Immature natural killer cell (primary cell): ENCODE measurements at regions not wholly inside any gene's neighbourhood (a gene's known extent, or its start where the extent isn't known, plus 50 kb on each side); places are given as distances from the start of the nearest gene placed in this dataset.
"Not testable (repeated sequence)": the region's sequence is repeated elsewhere in the genome, so short reads cannot be mapped to it uniquely, and the experiment has no call there.

ENCODE experiments used
- DNase-seq, 3 donors: peaks; one replicate each; pipeline ENCODE4 v3.0.0; 2022; ENCODE audit warnings: mixed read lengths in 1 of 3
- H3K27ac Mint-ChIP-seq, 6 donors: one replicate each; pipeline ENCODE4 v1.8.0; 2020; ENCODE audit warnings: mixed read lengths in 6 of 6, mild to moderate bottlenecking in 5 of 6, inconsistent platforms in 4 of 6, moderate library complexity in 3 of 6
- H3K27me3 Mint-ChIP-seq, 3 donors: one replicate each; pipeline ENCODE4 v1.8.0; 2020 to 2021; ENCODE audit warnings: low read depth in 3 of 3, mild to moderate bottlenecking in 3 of 3, mixed read lengths in 3 of 3, moderate library complexity in 3 of 3, inconsistent platforms in 1 of 3
- H3K36me3 Mint-ChIP-seq, 3 donors: one replicate each; pipeline ENCODE4 v1.8.0; 2020; ENCODE audit warnings: mixed read lengths in 3 of 3, inconsistent platforms in 2 of 3, mild to moderate bottlenecking in 2 of 3
- H3K4me1 Mint-ChIP-seq, 2 donors: one replicate each; pipeline ENCODE4 v1.8.0; 2020; ENCODE audit warnings: inconsistent platforms in 2 of 2, mild to moderate bottlenecking in 2 of 2, mixed read lengths in 2 of 2, moderate library complexity in 1 of 2
- H3K4me3 Mint-ChIP-seq, 5 donors: one replicate each; pipeline ENCODE4 v1.8.0; 2020; ENCODE audit warnings: mild to moderate bottlenecking in 5 of 5, mixed read lengths in 5 of 5, inconsistent platforms in 3 of 5, moderate library complexity in 3 of 5
- H3K9me3 Mint-ChIP-seq, 6 donors: one replicate each; pipeline ENCODE4 v1.8.0; 2020; ENCODE audit warnings: mild to moderate bottlenecking in 6 of 6, mixed read lengths in 6 of 6, inconsistent platforms in 4 of 6, moderate library complexity in 3 of 6

DNA sequence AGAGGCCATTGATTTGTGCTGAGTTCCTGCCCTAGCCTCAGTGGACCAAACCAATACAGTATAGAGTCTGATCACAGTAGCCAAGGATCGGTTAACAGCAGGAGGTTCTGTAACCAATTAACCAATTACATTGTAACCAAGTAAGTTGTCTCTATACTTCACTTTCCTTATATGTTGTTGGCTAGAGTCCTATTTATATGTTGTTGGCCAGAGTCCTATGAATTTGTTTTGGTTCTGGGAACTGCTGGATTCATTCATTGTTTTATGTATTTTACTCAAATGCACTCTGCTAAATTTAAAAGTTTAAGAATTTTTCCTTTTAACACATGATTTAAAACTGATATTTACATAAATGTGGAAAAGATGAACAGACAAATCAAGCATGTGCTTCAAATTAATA, 597.4 kb upstream of the HS3ST5 start:
- Mint-ChIP-seq H3K4me1 (no peaks in the 10 kb centered on the region), H3K27ac (no peak overlapping the region), H3K9me3 (peaks cover 4 to 51% (median 29%) of the 10 kb centered on the region in 6 donors), H3K27me3 (no peaks in the 10 kb centered on the region), H3K4me3 (no peak overlapping the region), H3K36me3 (no peaks in the 10 kb centered on the region)
- DNase-seq = no peak

DNA sequence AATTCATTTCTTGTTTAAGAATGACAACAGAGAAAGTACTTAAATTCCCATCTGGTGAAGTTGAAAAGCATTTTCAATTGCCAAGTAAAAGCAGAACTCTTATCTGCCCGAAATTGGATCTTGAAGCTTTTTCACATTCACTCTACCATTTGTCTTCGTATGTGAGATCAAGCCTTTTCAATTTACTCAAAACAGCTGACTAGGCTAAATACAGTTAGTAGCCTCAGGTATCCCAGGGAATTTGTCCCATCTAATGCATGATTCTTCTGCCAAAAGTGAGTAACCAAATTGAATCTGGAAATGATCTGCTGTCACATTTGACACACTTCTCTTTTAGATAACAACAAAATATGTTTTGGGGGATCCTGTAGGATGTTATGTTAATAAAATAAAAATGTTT, 596.8 kb upstream of the HS3ST5 start:
- H3K36me3 Mint-ChIP-seq = no peaks in the 10 kb centered on the region

DNA sequence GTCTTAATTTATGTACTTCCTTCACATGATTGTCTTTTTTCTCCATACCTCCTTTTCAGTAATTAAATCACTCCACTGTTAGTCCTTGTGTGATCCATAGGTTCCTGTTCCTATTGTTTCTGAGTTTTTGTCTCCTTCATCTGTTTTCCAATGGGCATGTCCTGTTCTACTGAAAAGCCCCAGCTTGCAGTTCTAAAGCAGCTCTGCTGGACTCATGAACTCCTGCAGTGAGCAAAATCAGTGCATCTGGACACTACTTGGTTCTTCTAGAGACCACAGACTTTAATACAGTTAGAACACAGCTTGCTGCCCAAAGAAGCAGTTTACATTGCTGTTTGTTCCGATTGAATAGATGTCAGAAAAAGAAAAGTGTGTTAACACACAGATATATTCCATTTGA, 593.3 kb upstream of the HS3ST5 start:
- Mint-ChIP-seq H3K4me3 (no peak overlapping the region), H3K4me1 (no peaks in the 10 kb centered on the region), H3K9me3 (peaks cover 3 to 49% (median 34%) of the 10 kb centered on the region in 6 donors), H3K27ac (no peak overlapping the region), H3K27me3 (no peaks in the 10 kb centered on the region), H3K36me3 (peaks cover 0 to 3% (median 0%) of the 10 kb centered on the region in 3 donors)
- no peak for DNase-seq

More for the DNA sequence above, 596.8 kb upstream of the HS3ST5 start:
- peaks cover 1 to 46% (median 27%) of the 10 kb centered on the region in 6 donors for H3K9me3 Mint-ChIP-seq
- H3K27ac Mint-ChIP-seq = no peak overlapping the region
- H3K27me3 Mint-ChIP-seq = no peaks in the 10 kb centered on the region
- H3K4me1 Mint-ChIP-seq = no peaks in the 10 kb centered on the region
- H3K4me3 Mint-ChIP-seq = no peak overlapping the region
- DNase-seq = no peak

DNA sequence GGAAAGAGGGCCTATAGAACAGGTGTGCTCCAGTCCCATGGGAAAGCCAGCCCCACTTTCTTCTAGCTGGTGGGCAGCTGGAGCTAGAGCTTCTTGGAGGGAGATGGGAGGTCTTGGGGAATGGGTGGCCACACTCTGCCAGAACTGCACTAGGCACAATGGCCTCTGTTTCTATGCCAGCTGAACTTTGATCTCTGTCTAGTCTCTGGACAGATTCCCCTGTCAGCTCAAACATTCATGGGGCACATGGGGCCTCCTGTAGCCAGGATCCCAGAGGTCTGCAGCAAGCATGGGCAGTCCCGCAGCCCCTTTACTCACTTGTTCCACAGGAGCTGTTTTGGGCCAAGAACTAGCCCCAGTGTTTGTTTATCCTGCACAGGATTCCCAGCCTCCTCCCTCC, 591.3 kb upstream of the HS3ST5 start:
- peaks cover 8 to 61% (median 37%) of the 10 kb centered on the region in 6 donors for H3K9me3 Mint-ChIP-seq

DNA sequence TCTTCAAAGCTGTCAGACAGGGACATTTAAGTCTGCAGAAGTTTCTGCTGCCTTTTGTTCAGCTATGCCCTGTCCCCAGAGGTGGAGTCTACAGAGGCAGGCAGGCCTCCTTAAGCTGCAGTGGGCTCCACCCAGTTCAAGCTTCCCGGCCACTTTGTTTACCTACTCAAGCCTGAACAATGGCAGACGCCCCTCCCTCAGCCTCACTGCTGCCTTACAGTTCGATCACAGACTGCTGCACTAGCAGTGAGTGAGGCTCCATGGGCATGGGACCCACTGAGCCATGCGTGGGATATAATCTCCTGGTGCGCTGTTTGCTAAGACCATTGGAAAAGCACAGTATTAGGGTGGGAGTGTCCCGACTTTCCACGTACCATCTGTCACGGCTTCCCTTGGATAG, 585.9 kb upstream of the HS3ST5 start:
- not testable (repeated sequence) for H3K27me3 Mint-ChIP-seq, H3K27ac Mint-ChIP-seq, H3K4me3 Mint-ChIP-seq, DNase-seq, H3K36me3 Mint-ChIP-seq, H3K4me1 Mint-ChIP-seq
- H3K9me3 Mint-ChIP-seq = peaks cover 26 to 83% (median 46%) of the 10 kb centered on the region in 6 donors

More for the DNA sequence above, 591.3 kb upstream of the HS3ST5 start:
- DNase-seq = no peak
- Mint-ChIP-seq H3K27me3 (no peaks in the 10 kb centered on the region), H3K27ac (no peak overlapping the region), H3K4me3 (no peak overlapping the region), H3K4me1 (no peaks in the 10 kb centered on the region), H3K36me3 (peaks cover 0 to 3% (median 0%) of the 10 kb centered on the region in 3 donors)

DNA sequence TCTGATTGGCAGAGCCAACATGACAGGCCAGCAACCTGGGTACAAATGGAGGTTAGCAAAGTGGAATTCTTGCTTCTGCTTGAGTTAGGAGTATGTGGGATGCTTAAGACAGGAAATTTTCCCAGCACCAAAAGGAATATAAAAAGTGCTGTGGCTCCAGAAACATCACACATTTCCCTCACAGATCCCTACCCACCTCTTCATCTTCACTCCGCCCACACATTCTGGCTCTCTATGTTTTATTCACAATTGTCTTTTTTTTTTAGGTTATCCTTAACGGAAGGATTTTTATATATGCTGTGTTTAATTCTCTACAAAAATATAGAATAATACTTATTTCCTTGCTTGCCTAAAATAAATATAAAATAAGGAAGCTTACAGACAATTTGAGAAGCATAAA, 563.3 kb upstream of the HS3ST5 start:
- DNase-seq = no peak
- H3K4me1 Mint-ChIP-seq = no peaks in the 10 kb centered on the region
- H3K27me3 Mint-ChIP-seq = peaks cover 0 to 2% (median 0%) of the 10 kb centered on the region in 3 donors
- H3K4me3 Mint-ChIP-seq = no peak overlapping the region
- H3K27ac Mint-ChIP-seq = no peak overlapping the region
- no peaks in the 10 kb centered on the region for H3K36me3 Mint-ChIP-seq
- H3K9me3 Mint-ChIP-seq = peaks cover 10 to 46% (median 29%) of the 10 kb centered on the region in 6 donors

DNA sequence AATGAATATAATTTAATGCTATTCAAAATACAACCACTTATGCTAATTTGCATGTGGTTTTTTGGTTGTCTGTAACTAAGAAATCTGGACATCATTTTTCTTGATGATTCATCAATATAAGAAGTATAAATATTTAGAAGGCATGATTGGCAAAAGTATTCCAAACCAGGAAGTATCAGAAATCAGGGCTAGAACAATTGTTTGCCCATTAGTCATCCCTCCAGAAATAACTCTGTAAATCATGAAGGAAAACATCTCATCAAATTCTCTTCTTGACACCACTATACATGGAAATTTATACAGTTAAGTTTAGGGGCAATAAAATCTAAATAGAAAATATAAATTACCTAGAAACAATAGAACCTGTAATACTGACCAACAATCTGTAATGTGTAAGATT, 554.7 kb upstream of the HS3ST5 start:
- Mint-ChIP-seq H3K4me1 (no peaks in the 10 kb centered on the region), H3K27me3 (no peaks in the 10 kb centered on the region), H3K27ac (no peak overlapping the region)

DNA sequence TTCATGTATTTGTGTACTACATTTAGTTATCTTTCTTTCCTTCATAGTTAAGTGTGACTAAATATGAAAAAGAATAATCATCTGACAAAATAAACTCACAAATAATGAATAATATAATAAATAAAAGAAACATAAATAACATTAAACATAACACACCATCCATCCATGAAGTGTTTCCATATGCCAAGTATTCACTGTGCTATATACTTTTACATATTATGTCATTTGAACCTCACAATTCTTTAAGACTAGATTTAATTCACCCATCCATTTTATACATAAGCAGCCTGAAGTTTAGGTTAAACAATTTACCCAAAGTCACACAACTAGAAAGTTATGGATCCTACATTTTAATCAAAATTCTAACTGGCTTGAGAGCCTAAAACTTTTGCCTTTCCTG, 549.4 kb upstream of the HS3ST5 start:
- no peak for DNase-seq
- peaks cover 4 to 20% (median 9%) of the 10 kb centered on the region in 6 donors for H3K9me3 Mint-ChIP-seq

More for the DNA sequence above, 554.7 kb upstream of the HS3ST5 start:
- H3K4me3 Mint-ChIP-seq = no peak overlapping the region
- H3K36me3 Mint-ChIP-seq = no peaks in the 10 kb centered on the region
- DNase-seq = no peak
- peaks cover 4 to 45% (median 29%) of the 10 kb centered on the region in 6 donors for H3K9me3 Mint-ChIP-seq

DNA sequence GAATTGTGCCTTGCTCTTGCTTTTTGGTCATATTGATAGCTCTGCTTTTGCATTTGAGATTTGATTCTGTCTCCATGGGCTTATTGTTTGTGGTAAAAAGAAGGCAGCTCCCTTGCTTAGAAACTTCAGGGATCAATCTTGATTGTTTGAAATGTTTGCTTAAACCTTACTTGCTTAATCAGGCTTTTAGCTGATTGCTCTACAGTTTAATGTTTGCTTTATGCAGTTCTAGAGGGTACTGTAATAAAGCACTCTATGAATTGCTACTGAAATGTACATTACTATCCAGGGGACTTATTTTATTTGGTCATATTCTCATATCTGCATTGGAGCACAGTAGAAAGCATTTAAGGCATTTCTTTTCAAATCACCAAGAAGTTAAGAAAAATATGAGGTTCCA, 545.4 kb upstream of the HS3ST5 start:
- Mint-ChIP-seq H3K4me1 (no peaks in the 10 kb centered on the region), H3K27ac (no peak overlapping the region), H3K9me3 (peaks cover 5 to 27% (median 10%) of the 10 kb centered on the region in 6 donors), H3K27me3 (no peaks in the 10 kb centered on the region), H3K4me3 (no peak overlapping the region), H3K36me3 (no peaks in the 10 kb centered on the region)
- no peak for DNase-seq

More for the DNA sequence above, 549.4 kb upstream of the HS3ST5 start:
- Mint-ChIP-seq H3K4me1 (no peaks in the 10 kb centered on the region), H3K27ac (no peak overlapping the region), H3K4me3 (no peak overlapping the region), H3K27me3 (no peaks in the 10 kb centered on the region), H3K36me3 (no peaks in the 10 kb centered on the region)

DNA sequence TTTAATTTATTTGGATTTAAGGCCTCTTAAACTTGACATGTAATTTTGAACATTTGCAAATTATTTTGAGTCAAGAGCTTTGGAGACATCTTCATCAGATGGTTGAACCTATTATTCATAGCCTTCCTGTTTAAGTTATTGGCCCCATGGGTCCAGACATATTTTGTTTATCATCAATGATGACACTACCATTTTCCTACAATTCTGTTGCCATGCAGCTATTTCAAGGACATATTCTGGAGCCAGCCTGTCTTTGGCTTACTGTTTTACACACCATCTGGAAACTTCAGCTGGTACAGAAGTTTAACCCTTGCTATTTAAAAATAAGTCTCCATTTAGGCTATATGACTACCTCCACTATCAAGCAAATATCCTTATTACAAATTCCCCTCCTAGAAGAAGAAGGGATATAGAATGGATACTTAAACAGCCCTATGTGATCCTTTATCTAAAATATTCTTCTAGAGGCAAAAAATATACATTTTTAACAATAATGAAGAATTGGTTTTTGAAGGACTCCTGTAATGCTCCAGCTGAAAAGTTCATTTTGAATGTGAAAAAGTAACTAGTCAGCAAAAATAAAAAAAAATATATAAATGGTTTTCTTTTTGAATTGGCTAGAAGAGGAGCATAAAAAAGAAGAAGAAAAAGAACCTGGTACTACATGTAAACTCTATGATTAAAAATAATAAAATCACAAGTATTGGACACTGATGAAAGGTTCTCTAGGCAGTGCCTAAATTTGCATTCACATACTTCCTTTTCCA, 544.0 kb upstream of the HS3ST5 start:
- no peaks in the 10 kb centered on the region for H3K36me3 Mint-ChIP-seq
- peaks cover 0 to 1% (median 0%) of the 10 kb centered on the region in 3 donors for H3K27me3 Mint-ChIP-seq
- no peak for DNase-seq
- H3K9me3 Mint-ChIP-seq = peaks cover 3 to 25% (median 12%) of the 10 kb centered on the region in 6 donors
- H3K4me3 Mint-ChIP-seq = no peak overlapping the region
- no peak overlapping the region for H3K27ac Mint-ChIP-seq
- H3K4me1 Mint-ChIP-seq = no peaks in the 10 kb centered on the region

DNA sequence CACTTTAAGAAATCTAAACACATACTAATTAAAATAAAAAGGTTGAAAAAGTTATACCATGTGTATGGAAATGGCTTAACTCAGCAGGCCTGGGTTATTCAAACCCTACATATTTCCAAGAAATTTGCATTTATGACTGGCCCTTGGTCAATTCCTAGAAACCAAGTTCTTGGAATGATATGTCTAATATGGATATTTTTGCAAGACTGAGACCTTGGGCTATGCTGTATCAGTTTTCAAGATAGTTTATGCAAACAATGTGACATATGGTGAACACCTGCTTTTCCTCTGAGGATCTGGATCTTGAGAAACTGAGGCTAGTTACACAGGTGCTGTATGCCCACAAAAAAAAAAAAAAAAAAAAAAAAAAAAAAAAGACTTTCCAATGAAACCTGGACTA, 536.9 kb upstream of the HS3ST5 start:
- no peaks in the 10 kb centered on the region for H3K36me3 Mint-ChIP-seq
- H3K27me3 Mint-ChIP-seq = peaks cover 0 to 3% (median 1%) of the 10 kb centered on the region in 3 donors
- peaks cover 6 to 39% (median 20%) of the 10 kb centered on the region in 6 donors for H3K9me3 Mint-ChIP-seq
- no peak overlapping the region for H3K27ac Mint-ChIP-seq
- H3K4me3 Mint-ChIP-seq = no peak overlapping the region
- no peaks in the 10 kb centered on the region for H3K4me1 Mint-ChIP-seq
- no peak for DNase-seq

DNA sequence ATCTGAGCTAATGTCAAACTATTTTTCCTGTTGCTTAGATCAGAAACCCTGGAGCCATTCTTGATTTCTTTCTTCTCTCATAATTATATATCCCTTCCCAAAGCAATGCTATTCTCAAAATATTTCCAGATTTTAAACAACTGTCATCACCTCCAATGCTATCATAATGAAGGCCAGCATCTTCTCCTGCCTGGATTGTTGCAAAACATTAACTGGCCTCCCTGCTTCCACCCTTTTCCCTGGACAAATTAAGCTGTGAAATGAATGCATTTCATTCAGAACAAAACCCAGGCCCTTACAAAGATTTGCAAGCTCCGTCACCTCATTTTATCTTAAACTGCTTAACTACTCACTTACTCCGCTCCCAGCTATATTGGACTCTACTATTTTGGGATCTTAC, 535.3 kb upstream of the HS3ST5 start:
- H3K27ac Mint-ChIP-seq = no peak overlapping the region
- H3K4me3 Mint-ChIP-seq = no peak overlapping the region
- H3K4me1 Mint-ChIP-seq = no peaks in the 10 kb centered on the region

DNA sequence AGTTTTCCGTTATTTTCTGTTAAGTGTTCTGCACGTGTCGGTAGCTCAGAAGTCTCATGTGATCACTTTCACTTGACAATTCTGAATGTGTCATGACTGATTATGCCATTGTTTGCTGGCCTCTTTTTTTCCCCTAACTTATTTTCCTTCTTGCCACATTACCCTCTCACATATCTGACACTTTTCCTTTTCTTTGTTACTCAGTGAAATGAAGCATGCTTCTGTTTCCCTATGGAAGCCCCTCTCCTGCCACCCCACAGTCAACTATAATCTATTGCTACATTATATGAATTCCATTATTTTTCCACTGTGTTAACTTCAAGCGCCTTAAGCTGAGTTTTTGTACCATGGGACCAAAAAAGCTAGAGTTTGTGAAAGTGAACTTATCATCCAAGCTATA, 531.6 kb upstream of the HS3ST5 start:
- no peaks in the 10 kb centered on the region for H3K4me1 Mint-ChIP-seq
- H3K4me3 Mint-ChIP-seq = no peak overlapping the region
- H3K9me3 Mint-ChIP-seq = peaks cover 6 to 52% (median 23%) of the 10 kb centered on the region in 6 donors
- H3K36me3 Mint-ChIP-seq = no peaks in the 10 kb centered on the region
- no peak for DNase-seq
- peaks cover 0 to 1% (median 0%) of the 10 kb centered on the region in 3 donors for H3K27me3 Mint-ChIP-seq
- H3K27ac Mint-ChIP-seq = no peak overlapping the region

More for the DNA sequence above, 535.3 kb upstream of the HS3ST5 start:
- Mint-ChIP-seq H3K36me3 (no peaks in the 10 kb centered on the region), H3K27me3 (peaks cover 0 to 3% (median 1%) of the 10 kb centered on the region in 3 donors), H3K9me3 (peaks cover 6 to 43% (median 15%) of the 10 kb centered on the region in 6 donors)
- DNase-seq = no peak

DNA sequence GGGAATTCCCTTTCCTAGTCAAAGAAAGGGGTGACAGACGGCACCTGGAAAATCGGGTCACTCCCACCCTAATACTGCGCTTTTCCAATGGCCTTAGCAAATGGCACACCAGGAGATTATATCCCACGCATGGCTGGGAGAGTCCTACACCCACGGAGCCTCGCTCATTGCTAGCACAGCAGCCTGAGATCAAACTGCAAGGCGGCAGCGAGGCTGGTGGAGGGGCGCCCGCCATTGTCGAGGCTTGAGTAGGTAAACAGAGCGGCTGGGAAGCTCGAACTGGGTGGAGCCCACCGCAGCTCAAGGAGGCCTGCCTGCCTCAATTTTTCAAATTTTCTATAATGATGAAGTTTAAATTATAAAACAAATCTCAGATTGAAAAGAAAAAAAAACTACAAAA, 522.7 kb upstream of the HS3ST5 start:
- not testable (repeated sequence) for H3K27ac Mint-ChIP-seq, H3K4me3 Mint-ChIP-seq, H3K36me3 Mint-ChIP-seq, DNase-seq, H3K27me3 Mint-ChIP-seq, H3K4me1 Mint-ChIP-seq
- H3K9me3 Mint-ChIP-seq = peaks cover 6 to 29% (median 22%) of the 10 kb centered on the region in 6 donors

DNA sequence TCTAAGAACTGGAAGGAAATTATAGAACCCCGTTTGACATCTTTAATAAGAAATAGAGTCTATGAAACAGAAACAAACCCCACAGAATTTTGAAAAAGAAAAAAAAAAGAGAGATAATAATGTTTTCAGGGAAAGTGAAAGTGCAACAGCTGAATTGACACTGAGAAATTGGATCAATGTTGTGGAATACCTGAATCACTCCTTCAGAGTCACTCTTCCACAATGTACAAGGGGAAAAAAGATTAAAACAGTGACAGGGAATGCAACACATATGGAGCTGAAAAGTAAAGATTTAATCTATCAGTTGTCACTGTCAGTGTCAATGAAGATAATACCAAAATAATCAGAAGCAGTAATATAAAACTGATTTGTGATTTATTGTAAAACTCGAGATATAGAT, 520.8 kb upstream of the HS3ST5 start:
- Mint-ChIP-seq H3K9me3 (peaks cover 6 to 30% (median 24%) of the 10 kb centered on the region in 6 donors), H3K4me3 (no peak overlapping the region), H3K27ac (peak overlapping the region in 1 of 6 donors; percentile 13), H3K36me3 (no peaks in the 10 kb centered on the region), H3K27me3 (peaks cover 0 to 2% (median 0%) of the 10 kb centered on the region in 3 donors), H3K4me1 (no peaks in the 10 kb centered on the region)
- DNase-seq = no peak
